ENCODE measurements at regions not wholly inside any gene's neighbourhood (a gene's known extent, or its start where the extent isn't known, plus 50 kb on each side); places are given as distances from the start of the nearest gene placed in this dataset.

DNA sequence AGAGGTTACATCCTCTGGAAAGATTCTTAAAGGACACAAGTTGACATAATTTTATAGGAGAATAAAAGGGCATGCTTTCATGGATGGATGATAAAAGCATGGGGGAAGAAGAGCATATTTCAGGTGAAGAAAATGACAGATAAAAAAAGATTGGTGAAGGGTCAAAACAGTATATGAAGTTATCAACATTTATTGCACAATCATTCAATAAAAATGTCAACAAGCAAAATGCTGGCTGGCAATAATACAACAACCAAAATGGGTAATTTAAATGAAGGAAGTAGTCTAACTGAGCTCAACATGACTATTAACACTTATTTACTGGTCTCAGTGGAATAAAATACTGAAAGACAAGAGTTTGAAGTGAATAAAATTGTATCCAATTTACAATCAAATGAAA lies 696.7 kb downstream of the SQOR start:
- no peak for DNase-seq

DNA sequence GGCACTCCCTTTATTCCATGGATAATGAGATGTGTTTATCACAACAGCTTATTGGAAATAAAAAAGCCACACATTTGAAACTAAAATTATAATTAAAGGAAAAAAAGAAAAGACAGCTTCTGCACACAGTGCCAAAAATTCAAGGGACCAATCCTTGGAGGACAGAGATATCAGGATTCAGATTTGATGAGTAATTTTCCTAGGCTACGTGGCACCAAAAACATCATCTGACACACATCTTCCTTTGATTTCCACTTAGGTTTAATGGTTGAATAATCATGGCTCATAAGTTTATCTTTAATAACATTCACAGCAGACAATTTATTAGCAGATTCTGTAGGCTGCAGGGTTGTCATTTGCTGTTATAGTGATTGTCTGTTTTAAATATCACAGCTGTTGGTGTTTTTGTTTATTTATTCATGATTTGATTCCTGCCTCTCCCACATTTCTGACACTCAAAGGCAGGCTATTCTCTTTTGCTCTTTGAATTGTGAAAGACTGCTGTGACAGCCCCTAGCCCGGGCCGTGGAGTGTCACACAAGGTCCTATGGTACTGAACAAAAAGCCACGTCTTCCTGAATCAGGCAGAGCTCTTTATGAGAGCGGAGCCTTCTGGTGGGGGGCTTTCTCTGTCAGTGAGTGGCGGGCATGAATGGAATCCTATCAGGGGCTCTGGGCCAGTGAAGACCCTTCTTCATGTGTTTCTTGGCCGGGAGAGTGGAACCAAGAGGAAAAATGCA lies 708.5 kb downstream of the SQOR start:
- no peak for DNase-seq

DNA sequence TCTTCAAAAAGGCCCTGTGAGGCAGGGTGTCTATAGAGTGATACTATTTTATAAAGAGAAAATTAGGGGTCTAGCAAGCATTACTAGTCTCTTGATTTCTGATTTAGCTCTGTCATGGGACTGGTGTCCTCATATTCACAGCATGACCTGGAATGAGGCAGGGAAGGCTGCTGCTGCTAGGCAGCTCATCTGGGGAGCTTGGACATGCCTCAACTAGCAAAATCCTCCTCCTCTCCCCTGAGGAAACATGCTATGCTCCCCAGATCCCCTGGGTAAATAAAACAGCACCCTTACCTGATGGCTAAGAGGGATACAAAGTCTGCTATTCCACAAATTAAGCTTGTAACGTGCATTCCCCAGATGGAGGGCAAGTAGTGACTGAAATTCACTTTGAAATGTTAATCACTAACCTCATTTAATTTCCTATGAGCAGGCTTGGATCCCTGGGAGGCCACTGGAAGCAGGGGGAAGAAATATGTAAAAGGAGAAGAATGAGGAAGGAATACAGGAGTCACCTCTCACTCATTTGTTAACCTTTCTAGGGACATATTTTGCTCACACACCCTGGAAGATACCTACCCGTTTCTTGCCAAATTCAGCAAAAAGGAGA lies 709.4 kb downstream of the SQOR start:
- DNase-seq, result peak; percentile 1

GRCh38 chr15:46344915-46345314 lies 710.1 kb downstream of the SQOR start:
- peak; percentile 74 for DNase-seq

DNA sequence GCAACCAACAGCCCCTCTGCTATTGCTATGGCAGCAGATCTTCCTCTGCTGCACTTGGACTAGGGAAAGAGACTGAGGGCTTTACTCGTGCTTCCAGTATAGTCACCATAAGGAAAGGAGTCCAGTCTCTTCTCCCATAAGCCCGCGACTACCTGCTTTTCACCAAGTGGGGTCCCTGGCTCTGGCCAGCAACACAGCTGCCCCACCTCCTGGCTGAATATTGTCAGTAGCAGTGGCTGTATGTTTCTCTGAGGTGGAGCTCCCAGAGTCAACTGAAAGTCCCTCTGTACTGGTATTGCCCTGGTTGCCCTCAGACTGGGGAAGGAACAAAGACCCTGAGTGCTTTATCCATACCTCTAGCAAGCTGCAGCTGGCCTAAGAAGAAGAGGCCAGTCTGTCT lies 719.6 kb downstream of the SQOR start:
- no peak for DNase-seq

DNA sequence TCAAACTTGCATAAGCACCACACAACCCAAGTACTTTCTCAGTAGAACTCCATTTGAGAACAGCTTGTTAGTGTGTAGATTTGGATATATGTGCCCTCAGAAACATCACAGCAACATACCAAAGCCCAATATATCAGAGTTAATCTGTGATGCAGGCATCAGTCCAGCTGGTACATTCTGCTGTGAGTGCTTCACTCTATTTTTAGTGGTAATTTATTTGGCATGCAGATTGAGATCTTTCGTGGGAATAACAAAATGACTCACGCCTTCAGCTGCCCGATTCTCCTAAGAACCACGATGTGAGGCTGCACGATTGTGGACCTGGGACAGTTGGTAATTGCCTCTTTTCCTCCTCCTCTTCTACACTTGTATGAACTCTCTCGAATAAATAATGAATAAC lies 730.7 kb downstream of the SQOR start:
- no peak for DNase-seq

DNA sequence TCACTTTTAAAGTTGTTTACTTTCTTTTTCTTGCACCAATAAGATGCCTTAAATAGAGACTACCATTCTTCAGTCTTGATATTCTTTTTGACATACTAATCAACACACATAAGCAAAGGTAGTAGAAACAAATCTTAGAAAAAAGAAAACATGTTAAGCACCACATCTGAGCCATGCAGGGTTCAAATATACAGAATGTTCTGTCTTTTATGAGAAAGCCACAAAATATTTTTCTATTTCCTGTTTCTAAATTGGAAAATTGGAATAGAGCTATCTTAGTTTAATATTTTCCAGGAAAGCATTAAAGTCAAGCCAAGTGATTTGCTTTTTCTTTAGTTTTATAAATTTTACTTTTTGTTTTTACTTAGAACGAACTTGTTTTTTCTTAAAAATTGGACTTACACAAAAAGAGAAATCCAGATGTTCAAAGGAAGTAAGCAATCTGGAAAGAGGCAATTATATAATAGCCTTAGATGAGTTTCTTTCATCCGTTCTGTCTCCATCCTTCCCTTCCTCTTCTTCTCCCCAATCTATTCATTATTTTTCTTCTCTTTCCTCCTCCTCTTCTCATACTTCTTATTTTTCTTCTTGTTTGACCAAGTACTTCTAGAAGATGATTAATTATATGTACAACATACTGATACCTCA lies 731.7 kb downstream of the SQOR start:
- DNase-seq, result no peak

DNA sequence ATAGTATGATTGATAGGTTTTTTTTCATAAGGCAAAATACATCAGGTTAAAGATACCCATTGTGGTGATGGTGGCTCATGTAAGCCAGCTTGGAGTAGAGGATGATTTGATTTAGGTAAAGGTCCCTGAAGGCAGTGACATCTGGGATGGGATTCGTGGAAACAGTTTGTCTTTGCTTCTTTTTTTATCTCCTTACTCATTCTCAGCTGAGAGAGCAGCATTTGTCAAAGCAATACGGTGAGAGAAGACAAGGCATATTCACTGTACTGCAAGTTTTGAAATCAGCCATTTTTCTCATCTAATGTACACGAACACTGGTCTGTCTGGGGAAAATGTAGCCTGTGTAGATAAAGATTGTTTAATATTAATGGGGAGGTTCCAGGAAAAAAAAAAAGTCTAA lies 749.1 kb downstream of the SQOR start:
- DNase-seq, result no peak

DNA sequence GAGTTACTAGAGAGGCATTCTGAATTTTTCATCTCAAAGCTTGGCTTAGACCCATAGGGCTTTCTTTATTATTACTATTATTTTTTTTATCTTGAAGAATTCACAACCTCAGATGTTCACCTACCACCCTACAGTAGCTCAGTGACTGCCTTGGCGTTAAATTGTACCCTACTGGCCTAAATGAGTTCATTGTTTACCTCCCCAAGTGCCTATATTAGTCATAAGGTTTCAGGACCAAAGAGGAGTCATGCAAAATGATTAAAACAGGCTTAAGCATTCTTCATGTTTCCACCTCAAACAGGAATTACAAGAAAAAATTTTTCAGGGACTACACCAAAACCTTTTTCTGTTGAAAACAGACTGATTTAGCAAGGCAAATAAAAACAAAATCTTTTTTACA lies 751.5 kb downstream of the SQOR start:
- no peak for DNase-seq

GRCh38 chr15:46389739-46390138 lies 754.9 kb downstream of the SQOR start:
- no peak for DNase-seq

GRCh38 chr15:46394463-46394862 lies 759.6 kb downstream of the SQOR start:
- no peak for DNase-seq

DNA sequence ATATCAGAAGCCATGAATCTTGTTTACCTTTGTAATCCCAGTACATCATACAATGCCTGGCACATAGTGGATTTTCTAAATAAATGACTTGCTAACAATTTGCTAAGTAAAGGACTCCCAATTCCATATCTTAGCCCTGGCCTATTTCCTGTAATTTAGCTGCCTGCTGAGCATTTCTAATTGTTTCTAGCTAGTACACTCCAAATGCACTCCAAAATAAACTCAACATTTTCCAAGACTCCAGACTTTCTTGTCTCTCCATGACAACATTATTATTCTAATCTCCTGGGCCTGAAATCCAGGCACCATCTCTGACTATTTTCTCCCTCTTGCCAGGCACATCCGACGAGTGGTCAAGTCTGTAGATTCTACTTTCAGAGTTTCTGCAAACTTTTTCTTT lies 773.5 kb downstream of the SQOR start:
- peak; percentile 9 for DNase-seq

DNA sequence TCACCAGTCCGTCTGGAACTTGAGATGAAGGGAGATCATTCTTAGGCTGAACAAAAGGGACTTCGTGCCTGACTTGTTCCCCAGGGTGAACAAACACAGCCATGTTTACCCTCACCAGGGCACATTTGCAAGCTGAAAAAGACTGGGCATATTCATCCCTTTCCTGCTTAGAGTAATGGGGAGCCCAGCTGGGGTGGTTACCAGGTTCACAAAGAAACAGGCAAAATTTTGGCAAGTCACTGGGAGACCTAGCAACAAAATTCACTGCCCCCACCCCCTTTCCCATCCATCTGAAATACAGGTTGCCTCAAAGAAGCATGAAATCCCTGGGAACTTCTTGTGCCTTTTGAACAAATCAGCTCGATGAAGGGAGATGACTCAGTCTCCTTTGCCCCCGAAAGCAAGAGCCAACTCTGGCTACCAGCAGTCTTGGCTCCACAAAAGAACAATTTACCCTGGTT lies 775.0 kb downstream of the SQOR start:
- peak; percentile 70 for DNase-seq

- DNase-seq, result no peak
These were observed 775.9 kb downstream of the SQOR start for GRCh38 chr15:46410705-46411104.

DNA sequence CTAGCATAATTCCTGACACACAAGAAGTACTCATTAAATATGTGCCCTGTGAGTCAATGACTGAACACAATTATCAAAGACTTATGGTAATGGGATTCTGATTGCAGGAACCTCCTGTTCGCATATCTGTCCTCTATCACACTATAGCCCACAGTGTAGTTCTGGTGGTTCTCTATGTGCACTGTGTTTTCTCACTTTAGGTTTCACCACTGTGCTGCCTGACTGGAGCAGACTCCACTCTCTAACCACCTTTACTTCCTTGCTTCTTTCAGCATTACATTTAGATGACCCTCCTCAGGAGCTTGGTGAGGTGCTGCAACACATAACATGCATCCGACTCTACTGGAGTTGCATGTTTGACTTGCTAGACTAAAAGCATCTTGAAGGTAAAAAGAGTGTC lies 777.1 kb downstream of the SQOR start:
- no peak for DNase-seq

DNA sequence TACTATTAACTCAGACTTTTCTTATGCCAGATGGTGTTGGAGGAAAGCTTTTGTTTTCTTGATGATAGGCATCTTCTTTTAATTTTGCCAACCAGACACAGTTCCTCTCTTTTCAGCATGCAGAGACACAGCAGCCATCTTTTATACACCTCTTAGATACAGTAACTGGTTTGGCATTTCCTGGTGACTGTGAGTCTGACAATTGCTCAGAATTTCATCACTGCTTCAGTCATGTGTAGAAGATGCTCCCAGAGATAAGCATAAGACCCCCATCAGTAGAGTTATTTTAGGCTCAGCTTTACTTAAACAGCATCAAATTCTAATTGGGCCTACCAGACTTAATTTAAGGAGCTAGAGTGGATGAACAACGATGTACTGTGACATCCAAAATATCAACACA lies 779.0 kb downstream of the SQOR start:
- no peak for DNase-seq

DNA sequence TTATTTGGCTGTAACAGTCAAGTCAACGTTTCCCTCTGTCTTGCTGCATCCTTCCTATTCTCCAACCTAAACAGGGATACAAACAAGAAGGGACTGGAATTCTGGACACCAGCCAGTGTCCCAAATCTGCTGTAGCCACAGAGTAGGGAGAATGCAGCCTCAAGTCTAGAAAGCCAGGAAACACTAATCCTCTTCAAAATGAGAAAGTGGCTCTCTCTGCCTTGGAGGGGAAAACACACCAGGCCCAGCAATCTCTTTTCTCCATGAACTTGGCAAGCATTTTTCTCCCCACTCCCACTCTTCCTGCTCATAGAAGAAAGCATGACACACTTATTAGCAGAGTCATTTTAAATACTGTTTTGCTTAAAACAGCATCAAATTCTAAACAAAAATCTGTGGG lies 781.7 kb downstream of the SQOR start:
- DNase-seq, result no peak

GRCh38 chr15:46420990-46421389 lies 786.2 kb downstream of the SQOR start:
- DNase-seq, result no peak

GRCh38 chr15:46441294-46442062 lies 806.6 kb downstream of the SQOR start:
- no peak for DNase-seq

DNA sequence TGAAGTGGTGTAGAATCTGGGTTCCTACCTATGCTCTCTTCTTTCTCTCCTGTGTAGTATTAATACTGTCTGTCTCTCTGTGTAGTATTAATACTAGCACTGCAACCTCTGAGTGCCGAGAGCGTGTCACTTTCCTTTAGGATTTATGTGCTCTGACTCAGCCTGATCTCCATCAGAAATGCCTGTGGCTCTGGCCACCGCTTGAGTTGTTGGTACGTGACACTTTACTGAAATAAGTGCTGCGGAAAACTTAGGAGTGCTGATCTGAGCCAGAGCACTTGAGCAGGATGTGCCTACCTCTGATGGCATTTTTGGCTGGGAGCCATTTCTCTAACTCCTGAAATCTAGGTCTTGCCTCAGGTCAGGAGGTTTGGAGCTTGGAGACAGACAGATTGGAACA lies 807.4 kb downstream of the SQOR start:
- DNase-seq, result no peak

DNA sequence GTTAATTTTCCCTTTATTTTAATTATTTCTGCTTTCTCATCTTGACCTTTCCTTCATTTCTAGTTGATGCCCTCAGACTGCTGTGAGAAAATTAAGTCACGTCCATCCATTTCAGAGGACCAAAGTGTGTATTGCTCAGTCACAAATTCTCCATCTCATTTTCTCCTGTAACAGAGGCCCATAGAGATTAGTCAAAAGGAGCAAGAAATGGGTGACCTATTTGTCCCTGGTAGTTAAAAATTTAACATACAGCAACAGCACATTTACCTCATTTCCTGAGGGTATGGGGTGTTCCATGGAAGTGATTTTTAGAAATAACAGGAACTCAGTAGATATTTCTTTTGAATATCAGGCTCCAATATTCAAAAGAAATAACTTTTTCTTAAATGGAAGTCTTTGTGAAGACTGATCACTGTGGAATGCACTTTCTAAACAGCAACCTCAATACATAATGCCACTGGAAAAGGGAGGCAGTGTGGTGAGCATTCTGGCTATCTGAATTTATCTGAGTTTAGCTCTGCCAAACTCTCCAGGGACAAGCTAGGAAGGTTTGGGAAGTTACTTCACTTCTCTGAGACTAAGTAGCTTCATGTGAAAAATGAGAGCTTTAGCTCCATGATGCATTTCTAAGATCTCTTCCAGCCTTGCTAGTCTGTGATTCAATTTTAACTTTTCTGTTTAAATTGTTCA lies 808.2 kb downstream of the SQOR start:
- no peak for DNase-seq

- no peak for DNase-seq
These were observed 815.4 kb downstream of the SQOR start for GRCh38 chr15:46450112-46450809.

Measured in NCI-H146 (cell line).